Liver (tissue), 3 donors: ENCODE measurements at regions not wholly inside any gene's neighbourhood (a gene's known extent, or its start where the extent isn't known, plus 50 kb on each side); places are given as distances from the start of the nearest gene placed in this dataset.

Experiments used
- ATF3 ChIP-seq: IDR thresholded peaks from 2 replicates; pipeline ENCODE4 v1.6.1; 2016; ENCODE audit warnings: antibody characterized with exemption
- CTCF ChIP-seq: fragments of 150-350 bp; IDR thresholded peaks from 2 replicates; pipeline ENCODE4 v1.5.1; 2017; ENCODE audit warnings: improper control_type of control experiment, low read depth, low read length; ENCODE audit not compliant: missing input control
- JUND ChIP-seq, 2 donors: IDR thresholded peaks; 2 replicates each; pipeline ENCODE4 v1.6.1; 2016; ENCODE audit warnings: antibody characterized with exemption in 2 of 2
- MAX ChIP-seq: IDR thresholded peaks from 2 replicates; pipeline ENCODE4 v1.6.1; 2016; ENCODE audit warnings: antibody characterized with exemption
- RAD21 ChIP-seq, 2 donors: IDR thresholded peaks; 2 replicates each; pipeline ENCODE4 v1.6.1; 2016; ENCODE audit warnings: antibody characterized with exemption in 2 of 2, mild to moderate bottlenecking in 2 of 2
- REST ChIP-seq: IDR thresholded peaks from 2 replicates; pipeline ENCODE4 v1.6.1; 2016; ENCODE audit warnings: antibody characterized with exemption, mild to moderate bottlenecking
- ZBTB33 ChIP-seq: IDR thresholded peaks from 2 replicates; pipeline ENCODE4 v1.6.1; 2016; ENCODE audit warnings: antibody characterized with exemption
- donor health status: healthy.
- donor health status: healthy.

- TF ChIP-seq CTCF: no peak
- TF ChIP-seq REST: no peak
- no peak for TF ChIP-seq RAD21 (IDR thresholded peaks at IDR 0.05)
- TF ChIP-seq MAX: no peak
- TF ChIP-seq JUND (IDR thresholded peaks at IDR 0.05): no peak
- no peak for TF ChIP-seq ATF3
- TF ChIP-seq ZBTB33: no peak
These were observed 638.3 kb downstream of the NTRK3 start for GRCh38 chr15:87618203-87618725.
